Mesendoderm (in vitro differentiated cells): ENCODE measurements at regions not wholly inside any gene's neighbourhood (a gene's known extent, or its start where the extent isn't known, plus 50 kb on each side); places are given as distances from the start of the nearest gene placed in this dataset.

Experiments used
- DNase-seq: peaks from one replicate; pipeline ENCODE4 v3.0.0; 2013
- H2AK5ac ChIP-seq: 2 replicates; pipeline ENCODE4 v1.6.1; 2013; ENCODE audit warnings: low read length, inconsistent platforms
- H2BK120ac ChIP-seq: 2 replicates; pipeline ENCODE4 v1.6.1; 2013; ENCODE audit warnings: low read depth, mild to moderate bottlenecking, low read length, moderate library complexity, mixed read lengths
- H2BK15ac ChIP-seq: replicated peaks from 2 replicates; pipeline ENCODE4 v1.6.1; 2013; ENCODE audit warnings: low read depth, mild to moderate bottlenecking, moderate library complexity
- H2BK5ac ChIP-seq: 2 replicates; pipeline ENCODE4 v1.6.1; 2013; ENCODE audit warnings: low read length, inconsistent platforms
- H3K18ac ChIP-seq: 2 replicates; pipeline ENCODE4 v1.6.1; 2013; ENCODE audit warnings: mild to moderate bottlenecking, low read length, mixed read lengths
- H3K23ac ChIP-seq: one replicate; pipeline ENCODE4 v1.6.1; 2013; ENCODE audit warnings: low read length
- H3K27ac ChIP-seq: 2 replicates; pipeline ENCODE4 v1.5.1; 2013; ENCODE audit warnings: low read depth, mild to moderate bottlenecking, inconsistent platforms, low read length, moderate library complexity
- H3K27me3 ChIP-seq: 2 replicates; pipeline ENCODE4 v1.6.1; 2013; ENCODE audit warnings: low read length, control low read depth, mild to moderate bottlenecking, inconsistent platforms; ENCODE audit not compliant: insufficient read depth, poor library complexity
- H3K36me3 ChIP-seq: 2 replicates; pipeline ENCODE4 v1.6.1; 2013; ENCODE audit warnings: low read length, inconsistent platforms; ENCODE audit not compliant: control insufficient read depth, insufficient read depth
- H3K4ac ChIP-seq: one replicate; pipeline ENCODE4 v1.6.1; 2013; ENCODE audit warnings: low read depth, mild to moderate bottlenecking, low read length, moderate library complexity
- H3K4me1 ChIP-seq: 2 replicates; pipeline ENCODE4 v1.6.1; 2013; ENCODE audit warnings: low read depth, low read length, inconsistent platforms; ENCODE audit not compliant: control insufficient read depth
- H3K4me2 ChIP-seq: 2 replicates; pipeline ENCODE4 v1.6.1; 2013; ENCODE audit warnings: low read length
- H3K4me3 ChIP-seq: 2 replicates; pipeline ENCODE4 v1.5.1; 2013; ENCODE audit warnings: mild to moderate bottlenecking, low read length
- H3K56ac ChIP-seq: one replicate; pipeline ENCODE4 v1.6.1; 2013; ENCODE audit warnings: low read length
- H3K79me1 ChIP-seq: 2 replicates; pipeline ENCODE4 v1.6.1; 2013; ENCODE audit warnings: low read length, inconsistent platforms
- H3K79me2 ChIP-seq: 2 replicates; pipeline ENCODE4 v1.6.1; 2013; ENCODE audit warnings: mild to moderate bottlenecking, low read length; ENCODE audit not compliant: control insufficient read depth, insufficient read depth
- H3K9ac ChIP-seq: 2 replicates; pipeline ENCODE4 v1.6.1; 2013; ENCODE audit warnings: low read length, inconsistent platforms
- H4K5ac ChIP-seq: one replicate; pipeline ENCODE4 v1.6.1; 2013; ENCODE audit warnings: low read length
- H4K8ac ChIP-seq: one replicate; pipeline ENCODE4 v1.6.1; 2013; ENCODE audit warnings: low read depth, mild to moderate bottlenecking, control low read depth, low read length, moderate library complexity
- WGBS: extraction: QIAGEN DNeasy Blood & Tissue Kit; methylation state at CpG from one replicate; pipeline ENCODE4 v1.1.7; 2013; ENCODE audit warnings: low lambda C conversion rate, missing lambda C conversion rate; ENCODE audit not compliant: insufficient coverage; ENCODE audit errors: extremely low coverage; 5-methylcytosine and 5-hydroxymethylcytosine counted together

- H3K4ac ChIP-seq, result no peak overlapping the region
- no peaks in the 10 kb centered on the region for H3K36me3 ChIP-seq
- no peak overlapping the region for H3K9ac ChIP-seq
- H3K4me1 ChIP-seq, result no peaks in the 10 kb centered on the region
- WGBS, result no CpG with 5 or more reads among the region's 6 CpGs
- H4K8ac ChIP-seq, result no peak overlapping the region
- H2BK120ac ChIP-seq, result no peak overlapping the region
- H3K18ac ChIP-seq, result no peak overlapping the region
- no peaks in the 10 kb centered on the region for H3K79me1 ChIP-seq
- no peak overlapping the region for H2BK15ac ChIP-seq
- peak; percentile 44 for DNase-seq
- H3K79me2 ChIP-seq, result no peaks in the 10 kb centered on the region
- no peak overlapping the region for H2BK5ac ChIP-seq
- H3K4me3 ChIP-seq, result no peak overlapping the region
- H3K56ac ChIP-seq, result no peak overlapping the region
- no peak overlapping the region for H3K27ac ChIP-seq
- no peak overlapping the region for H2AK5ac ChIP-seq
- no peak overlapping the region for H3K4me2 ChIP-seq
- H4K5ac ChIP-seq, result no peak overlapping the region
- no peak overlapping the region for H3K23ac ChIP-seq
- H3K27me3 ChIP-seq, result no peaks in the 10 kb centered on the region
Observed at GRCh38 chr6:134422426-134423231, 104.7 kb upstream of the SGK1 start.

GRCh38 chr6:134421501-134421900, 103.6 kb upstream of the SGK1 start:
- Histone ChIP-seq H3K36me3 (no peaks in the 10 kb centered on the region), H4K8ac (no peak overlapping the region), H3K56ac (no peak overlapping the region), H4K5ac (no peak overlapping the region), H3K4ac (no peak overlapping the region), H3K27ac (no peak overlapping the region), H3K9ac (no peak overlapping the region), H3K4me2 (no peak overlapping the region), H3K79me2 (no peaks in the 10 kb centered on the region), H2AK5ac (no peak overlapping the region), H2BK5ac (no peak overlapping the region), H3K27me3 (no peaks in the 10 kb centered on the region), H2BK120ac (no peak overlapping the region), H3K18ac (no peak overlapping the region), H3K4me3 (no peak overlapping the region), H3K79me1 (no peaks in the 10 kb centered on the region), H3K23ac (no peak overlapping the region), H3K4me1 (no peaks in the 10 kb centered on the region), H2BK15ac (no peak overlapping the region)
- no CpG with 5 or more reads among the region's 1 CpG for WGBS
- DNase-seq, result no peak

- Histone ChIP-seq H2BK15ac (no peak overlapping the region), H3K27me3 (no peaks in the 10 kb centered on the region), H3K36me3 (no peaks in the 10 kb centered on the region), H2AK5ac (no peak overlapping the region), H3K4ac (no peak overlapping the region), H3K18ac (no peak overlapping the region), H2BK120ac (no peak overlapping the region), H3K4me3 (no peak overlapping the region), H2BK5ac (no peak overlapping the region), H3K4me1 (no peaks in the 10 kb centered on the region), H3K79me2 (no peaks in the 10 kb centered on the region), H4K8ac (no peak overlapping the region), H3K79me1 (no peaks in the 10 kb centered on the region), H3K56ac (no peak overlapping the region), H3K27ac (no peak overlapping the region), H3K23ac (no peak overlapping the region), H3K4me2 (no peak overlapping the region), H3K9ac (no peak overlapping the region), H4K5ac (no peak overlapping the region)
- peak; percentile 66 for DNase-seq
- no CpG with 5 or more reads among the region's 3 CpGs for WGBS
Observed at GRCh38 chr6:134420614-134421181, 102.8 kb upstream of the SGK1 start.

DNA sequence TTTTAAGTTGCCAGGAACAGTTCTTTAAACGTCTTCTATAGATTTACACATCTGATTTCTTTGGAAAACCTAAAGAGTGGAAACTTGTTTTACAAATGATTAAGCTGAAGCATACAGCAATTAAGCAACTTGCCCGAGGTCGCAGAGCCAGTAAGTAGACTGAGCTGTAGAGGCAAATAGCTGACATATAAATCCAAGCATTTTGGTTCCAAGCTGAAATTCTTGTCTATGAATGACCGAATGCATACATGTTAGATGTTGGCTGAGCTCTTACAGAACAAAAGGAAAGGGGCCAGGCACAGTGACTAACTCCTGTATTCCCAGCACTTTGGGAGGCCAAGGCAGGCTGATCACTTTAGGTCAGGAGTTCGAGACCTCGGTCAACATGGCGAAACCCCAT, 101.8 kb upstream of the SGK1 start:
- Histone ChIP-seq H3K18ac (no peak overlapping the region), H3K27ac (no peak overlapping the region), H3K4me1 (no peaks in the 10 kb centered on the region), H3K27me3 (no peaks in the 10 kb centered on the region), H4K8ac (no peak overlapping the region), H3K4me2 (no peak overlapping the region), H2BK15ac (no peak overlapping the region), H2AK5ac (no peak overlapping the region), H3K56ac (no peak overlapping the region), H3K79me2 (no peaks in the 10 kb centered on the region), H3K36me3 (no peaks in the 10 kb centered on the region), H3K9ac (no peak overlapping the region), H3K4me3 (no peak overlapping the region), H3K23ac (no peak overlapping the region), H4K5ac (no peak overlapping the region), H3K79me1 (no peaks in the 10 kb centered on the region), H2BK5ac (no peak overlapping the region), H2BK120ac (no peak overlapping the region), H3K4ac (no peak overlapping the region)
- DNase-seq, result no peak
- no CpG with 5 or more reads among the region's 7 CpGs for WGBS

- H3K9ac ChIP-seq, result no peak overlapping the region
- H2AK5ac ChIP-seq, result no peak overlapping the region
- WGBS, result no CpG with 5 or more reads among the region's 10 CpGs
- DNase-seq, result no peak
- no peaks in the 10 kb centered on the region for H3K4me1 ChIP-seq
- no peak overlapping the region for H4K5ac ChIP-seq
- H2BK15ac ChIP-seq, result no peak overlapping the region
- H3K56ac ChIP-seq, result no peak overlapping the region
- no peak overlapping the region for H2BK5ac ChIP-seq
- no peak overlapping the region for H3K4me2 ChIP-seq
- H3K4me3 ChIP-seq, result no peak overlapping the region
- H2BK120ac ChIP-seq, result no peak overlapping the region
- H3K36me3 ChIP-seq, result no peaks in the 10 kb centered on the region
- H3K4ac ChIP-seq, result no peak overlapping the region
- H3K27ac ChIP-seq, result no peak overlapping the region
- H4K8ac ChIP-seq, result no peak overlapping the region
- H3K23ac ChIP-seq, result no peak overlapping the region
- H3K79me1 ChIP-seq, result no peaks in the 10 kb centered on the region
- no peaks in the 10 kb centered on the region for H3K27me3 ChIP-seq
- H3K79me2 ChIP-seq, result no peaks in the 10 kb centered on the region
- H3K18ac ChIP-seq, result no peak overlapping the region
Observed at GRCh38 chr6:134416418-134417154, 98.7 kb upstream of the SGK1 start.
